Neuronal stem cell (in vitro differentiated cells): ENCODE measurements at regions not wholly inside any gene's neighbourhood (a gene's known extent, or its start where the extent isn't known, plus 50 kb on each side); places are given as distances from the start of the nearest gene placed in this dataset.

Experiments used
- DNase-seq: peaks from one replicate; pipeline ENCODE4 v3.0.0-alpha.2; 2013; ENCODE audit warnings: low spot score
- H2AFZ ChIP-seq: one replicate; pipeline ENCODE4 v1.6.1; 2013; ENCODE audit warnings: mild to moderate bottlenecking, low read length, inconsistent platforms
- H2AK5ac ChIP-seq: 2 replicates; pipeline ENCODE4 v1.6.1; 2013; ENCODE audit warnings: low read depth, mild to moderate bottlenecking, inconsistent platforms, low read length, moderate library complexity, mixed read lengths
- H2BK120ac ChIP-seq: 2 replicates; pipeline ENCODE4 v1.6.1; 2013; ENCODE audit warnings: low read depth, mild to moderate bottlenecking, inconsistent platforms, low read length, moderate library complexity, mixed read lengths
- H2BK12ac ChIP-seq: one replicate; pipeline ENCODE4 v1.6.1; 2013; ENCODE audit warnings: low read length, inconsistent platforms
- H2BK15ac ChIP-seq: 2 replicates; pipeline ENCODE4 v1.6.1; 2013; ENCODE audit warnings: mild to moderate bottlenecking, low read length, inconsistent platforms, mixed read lengths
- H2BK5ac ChIP-seq: one replicate; pipeline ENCODE4 v1.6.1; 2013; ENCODE audit warnings: inconsistent platforms, mild to moderate bottlenecking, low read length, moderate library complexity
- H3K14ac ChIP-seq: one replicate; pipeline ENCODE4 v1.6.1; 2013; ENCODE audit warnings: low read length, inconsistent platforms
- H3K18ac ChIP-seq: 2 replicates; pipeline ENCODE4 v1.6.1; 2013; ENCODE audit warnings: low read length, inconsistent platforms
- H3K23ac ChIP-seq: 2 replicates; pipeline ENCODE4 v1.6.1; 2013; ENCODE audit warnings: low read depth, mild to moderate bottlenecking, mixed read lengths, low read length, inconsistent platforms; ENCODE audit not compliant: poor library complexity
- H3K27ac ChIP-seq: replicated peaks from 3 replicates; pipeline ENCODE4 v1.5.1; 2013; ENCODE audit warnings: low read length, inconsistent platforms
- H3K27me3 ChIP-seq, 3 experiments: 2 replicates each; pipeline ENCODE4 v1.6.1; 2013; ENCODE audit warnings: low read length in 3 of 3, mild to moderate bottlenecking in 2 of 3, inconsistent platforms in 1 of 3, low read depth in 1 of 3, mixed read lengths in 1 of 3, moderate library complexity in 1 of 3; ENCODE audit not compliant: control insufficient read depth in 3 of 3, insufficient read depth in 3 of 3
- H3K36me3 ChIP-seq, 2 donors: replicated peaks in 1 of 2; 2 replicates each; pipeline ENCODE4 v1.6.1; 2013; ENCODE audit warnings: low read length in 2 of 2; ENCODE audit not compliant: control insufficient read depth in 2 of 2, insufficient read depth in 2 of 2
- H3K4ac ChIP-seq: 2 replicates; pipeline ENCODE4 v1.6.1; 2013; ENCODE audit warnings: inconsistent platforms, mild to moderate bottlenecking, low read length, moderate library complexity
- H3K4me1 ChIP-seq, 2 donors: 1 replicate in 1 of 2; 2 replicates in 1 of 2; pipeline ENCODE4 v1.6.1; 2013; ENCODE audit warnings: low read length in 2 of 2, low read depth in 1 of 2; ENCODE audit not compliant: control insufficient read depth in 2 of 2, insufficient read depth in 1 of 2
- H3K4me2 ChIP-seq: one replicate; pipeline ENCODE4 v1.6.1; 2013; ENCODE audit warnings: mild to moderate bottlenecking, low read length, inconsistent platforms; ENCODE audit not compliant: insufficient read depth, poor library complexity, severe bottlenecking
- H3K4me3 ChIP-seq, 2 donors: 2 replicates each; pipeline ENCODE4 v1.5.1; 2013; ENCODE audit warnings: low read length in 2 of 2, mild to moderate bottlenecking in 2 of 2, inconsistent platforms in 1 of 2, moderate library complexity in 1 of 2
- H3K79me1 ChIP-seq: one replicate; pipeline ENCODE4 v1.6.1; 2013; ENCODE audit warnings: low read depth, mild to moderate bottlenecking, inconsistent platforms, low read length, moderate library complexity
- H3K9ac ChIP-seq: one replicate; pipeline ENCODE4 v1.6.1; 2013; ENCODE audit warnings: mild to moderate bottlenecking, low read depth, low read length, inconsistent platforms; ENCODE audit not compliant: poor library complexity
- H3K9me3 ChIP-seq, 2 donors: replicated peaks in 1 of 2; 2 replicates each; pipeline versions ENCODE3 to v1.6.1; 2013; ENCODE audit warnings: low read length in 2 of 2, mild to moderate bottlenecking in 2 of 2, inconsistent platforms in 1 of 2, low read depth in 1 of 2, mixed read lengths in 1 of 2, moderate library complexity in 1 of 2; ENCODE audit not compliant: control insufficient read depth in 2 of 2, insufficient read depth in 1 of 2
- H4K8ac ChIP-seq: one replicate; pipeline ENCODE4 v1.6.1; 2013; ENCODE audit warnings: low read depth, mild to moderate bottlenecking, inconsistent platforms, low read length, moderate library complexity
- H4K91ac ChIP-seq: one replicate; pipeline ENCODE4 v1.6.1; 2013; ENCODE audit warnings: low read length, low read depth, mild to moderate bottlenecking, inconsistent platforms; ENCODE audit not compliant: poor library complexity
- WGBS, 2 donors: extraction: QIAGEN DNeasy Blood & Tissue Kit; methylation state at CpG; one replicate each; pipeline ENCODE4 v1.1.7; 2013; ENCODE audit warnings: missing lambda C conversion rate in 2 of 2, mixed read lengths in 1 of 2; ENCODE audit not compliant: insufficient read length in 2 of 2, insufficient replicate concordance in 1 of 2; ENCODE audit errors: extremely low coverage in 2 of 2; 5-methylcytosine and 5-hydroxymethylcytosine counted together

- DNase-seq = peak; percentile 0
- no peaks in the 10 kb centered on the region for H3K79me1 ChIP-seq
- H2AFZ ChIP-seq = no peak overlapping the region
- no peak overlapping the region for H2BK12ac ChIP-seq
- no peak overlapping the region for H3K23ac ChIP-seq
- no peaks in the 10 kb centered on the region for H3K9me3 ChIP-seq
- no peak overlapping the region for H3K14ac ChIP-seq
- no peak overlapping the region for H2BK5ac ChIP-seq
- H4K91ac ChIP-seq = no peak overlapping the region
- H3K4ac ChIP-seq = no peak overlapping the region
- no peak overlapping the region for H3K27ac ChIP-seq
- no peak overlapping the region for H3K9ac ChIP-seq
- H3K4me1 ChIP-seq = no peaks in the 10 kb centered on the region
- H3K36me3 ChIP-seq = no peaks in the 10 kb centered on the region
- no peak overlapping the region for H3K4me2 ChIP-seq
- H2BK15ac ChIP-seq = no peak overlapping the region
- H3K18ac ChIP-seq = no peak overlapping the region
- H2AK5ac ChIP-seq = no peak overlapping the region
- no peak overlapping the region for H3K4me3 ChIP-seq
- H4K8ac ChIP-seq = no peak overlapping the region
- H3K27me3 ChIP-seq = no peaks in the 10 kb centered on the region
- no peak overlapping the region for H2BK120ac ChIP-seq
These were observed 461.1 kb downstream of the MMUT start for GRCh38 chr6:49001856-49002541.

GRCh38 chr6:48998574-48998973 lies 464.5 kb downstream of the MMUT start:
- Histone ChIP-seq H3K9me3 (no peaks in the 10 kb centered on the region), H2BK120ac (no peak overlapping the region), H2BK5ac (no peak overlapping the region), H2AFZ (no peak overlapping the region), H3K4ac (no peak overlapping the region), H2AK5ac (no peak overlapping the region), H3K27me3 (no peaks in the 10 kb centered on the region), H3K4me2 (no peak overlapping the region), H3K36me3 (no peaks in the 10 kb centered on the region), H3K4me1 (no peaks in the 10 kb centered on the region), H3K18ac (no peak overlapping the region), H4K8ac (no peak overlapping the region), H3K23ac (no peak overlapping the region), H3K27ac (no peak overlapping the region), H4K91ac (no peak overlapping the region), H2BK15ac (no peak overlapping the region), H3K14ac (no peak overlapping the region), H2BK12ac (no peak overlapping the region), H3K4me3 (no peak overlapping the region), H3K9ac (no peak overlapping the region), H3K79me1 (no peaks in the 10 kb centered on the region)
- no peak for DNase-seq

- no peaks in the 10 kb centered on the region for H3K27me3 ChIP-seq
- no peak overlapping the region for H4K8ac ChIP-seq
- H3K23ac ChIP-seq = no peak overlapping the region
- no peak overlapping the region for H3K27ac ChIP-seq
- H4K91ac ChIP-seq = no peak overlapping the region
- DNase-seq = no peak
- no peak overlapping the region for H3K18ac ChIP-seq
- no peak overlapping the region for H3K4me3 ChIP-seq
- no peak overlapping the region for H2AFZ ChIP-seq
- no CpG with 5 or more reads among the region's 6 CpGs for WGBS, 2 donors
- no peak overlapping the region for H3K4me2 ChIP-seq
- no peak overlapping the region for H2BK120ac ChIP-seq
- no peak overlapping the region for H3K4ac ChIP-seq
- no peaks in the 10 kb centered on the region for H3K9me3 ChIP-seq
- H3K9ac ChIP-seq = no peak overlapping the region
- no peaks in the 10 kb centered on the region for H3K4me1 ChIP-seq
- no peak overlapping the region for H2BK5ac ChIP-seq
- no peaks in the 10 kb centered on the region for H3K79me1 ChIP-seq
- H2BK15ac ChIP-seq = no peak overlapping the region
- no peaks in the 10 kb centered on the region for H3K36me3 ChIP-seq
- H3K14ac ChIP-seq = no peak overlapping the region
- H2BK12ac ChIP-seq = no peak overlapping the region
- no peak overlapping the region for H2AK5ac ChIP-seq
These were observed 466.5 kb downstream of the MMUT start for GRCh38 chr6:48996461-48997119.

GRCh38 chr6:48994811-48995210 lies 468.2 kb downstream of the MMUT start:
- Histone ChIP-seq H3K9ac (no peak overlapping the region), H3K27me3 (no peaks in the 10 kb centered on the region), H3K4me3 (peak overlapping the region in 1 of 2 donors; percentile 20), H3K27ac (no peak overlapping the region), H2BK15ac (no peak overlapping the region), H2BK5ac (no peak overlapping the region), H4K8ac (no peak overlapping the region), H2BK120ac (no peak overlapping the region), H3K4me1 (no peaks in the 10 kb centered on the region), H3K79me1 (no peaks in the 10 kb centered on the region), H4K91ac (no peak overlapping the region), H3K4me2 (no peak overlapping the region), H2AFZ (no peak overlapping the region), H3K14ac (no peak overlapping the region), H3K18ac (no peak overlapping the region), H2BK12ac (no peak overlapping the region), H2AK5ac (no peak overlapping the region), H3K36me3 (no peaks in the 10 kb centered on the region), H3K4ac (no peak overlapping the region), H3K9me3 (peaks cover 0 to 2% of the 10 kb centered on the region in 2 donors), H3K23ac (no peak overlapping the region)
- WGBS, 2 donors = no CpG with 5 or more reads among the region's 2 CpGs
- DNase-seq = no peak
